Uterus (tissue), 3 donors: ENCODE measurements at regions not wholly inside any gene's neighbourhood (a gene's known extent, or its start where the extent isn't known, plus 50 kb on each side); places are given as distances from the start of the nearest gene placed in this dataset.
"Not testable (repeated sequence)": the region's sequence is repeated elsewhere in the genome, so short reads cannot be mapped to it uniquely, and the experiment has no call there.

Experiments used
- DNase-seq, 2 donors: peaks; one replicate each; pipeline ENCODE4 v3.0.0-alpha.2; 2019 to 2020
- H3K27ac ChIP-seq, 2 donors: fragments of 200-600 bp; sonication (generic); 1 replicate in 1 of 2; 2 replicates in 1 of 2; pipeline ENCODE4 v1.5.1; 2016 to 2018
- H3K27me3 ChIP-seq, 2 donors: fragments of 200-600 bp; sonication (generic); one replicate each; pipeline ENCODE4 v1.5.1; 2018 to 2019; ENCODE audit warnings: control low read depth in 1 of 2
- H3K36me3 ChIP-seq, 2 donors: fragments of 200-600 bp; sonication (generic); one replicate each; pipeline ENCODE4 v1.5.1; 2019; ENCODE audit warnings: control low read depth in 1 of 2
- H3K4me1 ChIP-seq, 2 donors: fragments of 200-600 bp; sonication (generic); one replicate each; pipeline ENCODE4 v1.5.1; 2018 to 2019; ENCODE audit warnings: control low read depth in 1 of 2
- H3K4me3 ChIP-seq, 2 donors: fragments of 200-600 bp; sonication (generic); 1 replicate in 1 of 2; 2 replicates in 1 of 2; pipeline ENCODE4 v1.5.1; 2018 to 2019; ENCODE audit warnings: mild to moderate bottlenecking in 1 of 2
- H3K9me3 ChIP-seq, 2 donors: fragments of 200-600 bp; sonication (generic); one replicate each; pipeline ENCODE4 v1.5.1; 2019; ENCODE audit warnings: control low read depth in 1 of 2
- POLR2A ChIP-seq, 2 donors: fragments of 450-650 bp; IDR thresholded peaks; one replicate each; pipeline ENCODE4 v1.6.1; 2016; ENCODE audit warnings: antibody characterized with exemption in 2 of 2, mild to moderate bottlenecking in 1 of 2, moderate library complexity in 1 of 2
- intact Hi-C: fragments of 100-400 bp; cut with DNase I; formaldehyde crosslinking; loops from one replicate; pipeline ENCODE4 v1.15.1; 2023; ENCODE audit warnings: low total_unique reads
- TF ChIP-seq, protein P1 (sequence below), 4 experiments: fragments of 200-600 bp in 2 of 4; fragments of 450-650 bp in 2 of 4; sonication (generic) in 2 of 4; IDR thresholded peaks; one replicate each; pipeline ENCODE4 v1.5.1; 2016 to 2019; ENCODE audit warnings: antibody characterized with exemption in 4 of 4, mild to moderate bottlenecking in 2 of 4, moderate library complexity in 1 of 4
- donor health status: DM: yes; HTN: yes; CAD: no.

DNA sequence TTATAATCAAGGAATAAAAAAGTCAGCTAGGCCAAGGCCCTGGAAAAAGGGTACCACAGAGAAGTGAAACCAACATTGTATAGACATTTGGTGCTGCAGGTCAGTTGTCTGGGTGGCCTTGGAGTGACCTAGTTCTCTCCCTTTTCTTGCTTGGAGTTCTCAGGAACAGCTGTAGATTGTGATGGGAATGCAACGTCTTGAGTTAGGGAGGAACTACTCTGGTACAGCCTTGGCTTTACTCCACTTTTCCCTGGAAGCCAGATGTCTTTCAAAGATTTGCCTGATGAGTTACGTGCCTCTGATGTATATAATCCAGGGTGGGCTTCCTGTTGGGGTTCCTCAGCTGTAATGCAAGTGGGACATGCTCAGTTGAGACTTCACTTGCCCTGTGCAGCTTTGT, 694.7 kb downstream of the HTR1B start:
- Histone ChIP-seq H3K27me3 (no peaks in the 10 kb centered on the region), H3K27ac (no peak overlapping the region), H3K9me3 (no peaks in the 10 kb centered on the region), H3K36me3 (no peaks in the 10 kb centered on the region), H3K4me3 (no peak overlapping the region), H3K4me1 (no peaks in the 10 kb centered on the region)
- intact Hi-C loops = no loop called here
- no peak for TF ChIP-seq POLR2A (IDR thresholded peaks at IDR 0.05)
- TF ChIP-seq, protein P1, sequence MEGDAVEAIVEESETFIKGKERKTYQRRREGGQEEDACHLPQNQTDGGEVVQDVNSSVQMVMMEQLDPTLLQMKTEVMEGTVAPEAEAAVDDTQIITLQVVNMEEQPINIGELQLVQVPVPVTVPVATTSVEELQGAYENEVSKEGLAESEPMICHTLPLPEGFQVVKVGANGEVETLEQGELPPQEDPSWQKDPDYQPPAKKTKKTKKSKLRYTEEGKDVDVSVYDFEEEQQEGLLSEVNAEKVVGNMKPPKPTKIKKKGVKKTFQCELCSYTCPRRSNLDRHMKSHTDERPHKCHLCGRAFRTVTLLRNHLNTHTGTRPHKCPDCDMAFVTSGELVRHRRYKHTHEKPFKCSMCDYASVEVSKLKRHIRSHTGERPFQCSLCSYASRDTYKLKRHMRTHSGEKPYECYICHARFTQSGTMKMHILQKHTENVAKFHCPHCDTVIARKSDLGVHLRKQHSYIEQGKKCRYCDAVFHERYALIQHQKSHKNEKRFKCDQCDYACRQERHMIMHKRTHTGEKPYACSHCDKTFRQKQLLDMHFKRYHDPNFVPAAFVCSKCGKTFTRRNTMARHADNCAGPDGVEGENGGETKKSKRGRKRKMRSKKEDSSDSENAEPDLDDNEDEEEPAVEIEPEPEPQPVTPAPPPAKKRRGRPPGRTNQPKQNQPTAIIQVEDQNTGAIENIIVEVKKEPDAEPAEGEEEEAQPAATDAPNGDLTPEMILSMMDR (IDR thresholded peaks at IDR 0.05) = no peak
- no peak for DNase-seq

DNA sequence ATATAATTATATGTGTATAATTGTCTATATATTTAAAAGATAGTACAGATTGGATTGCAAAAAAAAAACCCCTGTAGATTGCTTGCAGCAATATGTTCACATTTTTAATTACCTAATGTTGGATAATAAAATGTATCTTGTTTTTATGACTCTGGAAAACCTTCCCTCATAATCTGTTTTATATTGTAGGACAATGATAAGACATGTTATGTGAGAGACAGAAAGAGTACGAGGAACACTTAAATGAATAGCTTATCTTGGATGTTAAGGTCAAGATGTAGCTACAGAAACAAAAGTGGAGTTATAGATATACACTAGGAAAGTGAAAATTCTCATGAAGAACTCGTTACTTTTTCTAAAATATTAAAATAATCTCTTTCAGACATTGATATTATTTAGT, 691.6 kb upstream of the IMPG1 start:
- no peak for DNase-seq
- H3K36me3 ChIP-seq = no peaks in the 10 kb centered on the region
- H3K27ac ChIP-seq = no peak overlapping the region
- intact Hi-C loops = no loop called here
- no peaks in the 10 kb centered on the region for H3K9me3 ChIP-seq
- no peaks in the 10 kb centered on the region for H3K4me1 ChIP-seq
- no peaks in the 10 kb centered on the region for H3K27me3 ChIP-seq
- H3K4me3 ChIP-seq = no peak overlapping the region
- no peak for TF ChIP-seq POLR2A (IDR thresholded peaks at IDR 0.05)
- TF ChIP-seq, protein P1 (IDR thresholded peaks at IDR 0.05) = no peak

- intact Hi-C loops = no loop called here
Observed at GRCh38 chr6:76752841-76753240, 680.4 kb upstream of the IMPG1 start.

GRCh38 chr6:76745388-76745787, 672.9 kb upstream of the IMPG1 start:
- H3K36me3 ChIP-seq, H3K4me3 ChIP-seq, H3K4me1 ChIP-seq, H3K27me3 ChIP-seq, DNase-seq, intact Hi-C loops, H3K9me3 ChIP-seq, H3K27ac ChIP-seq: not testable (repeated sequence)

More at GRCh38 chr6:76752841-76753240, 680.4 kb upstream of the IMPG1 start:
- H3K4me1 ChIP-seq = no peaks in the 10 kb centered on the region
- H3K9me3 ChIP-seq = no peaks in the 10 kb centered on the region
- H3K36me3 ChIP-seq = no peaks in the 10 kb centered on the region
- DNase-seq = no peak
- no peak overlapping the region for H3K27ac ChIP-seq
- no peaks in the 10 kb centered on the region for H3K27me3 ChIP-seq
- H3K4me3 ChIP-seq = no peak overlapping the region
- TF ChIP-seq, protein P1 (IDR thresholded peaks at IDR 0.05) = no peak
- TF ChIP-seq POLR2A (IDR thresholded peaks at IDR 0.05) = no peak

GRCh38 chr6:76744151-76744720, 671.8 kb upstream of the IMPG1 start:
- H3K9me3 ChIP-seq, H3K27me3 ChIP-seq, H3K36me3 ChIP-seq, H3K4me3 ChIP-seq, intact Hi-C loops, H3K4me1 ChIP-seq, DNase-seq, H3K27ac ChIP-seq: not testable (repeated sequence)

DNA sequence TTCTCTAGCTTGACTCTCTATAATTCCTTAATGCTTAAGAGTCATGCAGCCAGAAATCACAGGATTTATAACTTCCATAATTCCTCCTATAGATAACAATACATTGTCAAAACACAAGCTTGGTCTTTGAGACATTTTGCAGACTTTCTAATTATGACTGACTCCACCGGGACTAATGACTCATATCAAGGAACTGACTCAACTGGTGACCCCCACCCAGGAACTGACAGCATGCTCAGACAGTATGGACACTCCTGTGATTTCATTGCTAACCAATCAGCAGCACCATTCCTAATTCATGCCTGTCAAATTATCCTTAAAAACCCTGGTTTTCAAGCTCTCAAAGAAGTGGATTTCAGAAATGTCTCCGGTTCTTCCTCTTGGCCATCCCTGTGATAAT, 670.5 kb upstream of the IMPG1 start:
- H3K9me3 ChIP-seq = no peaks in the 10 kb centered on the region
- TF ChIP-seq, protein P1 (IDR thresholded peaks at IDR 0.05) = no peak
- no peak for TF ChIP-seq POLR2A (IDR thresholded peaks at IDR 0.05)
- intact Hi-C loops = no loop called here

More for the DNA sequence above, 670.5 kb upstream of the IMPG1 start:
- Histone ChIP-seq H3K27me3 (no peaks in the 10 kb centered on the region), H3K27ac (no peak overlapping the region), H3K36me3 (no peaks in the 10 kb centered on the region), H3K4me3 (no peak overlapping the region), H3K4me1 (no peaks in the 10 kb centered on the region)
- DNase-seq = no peak
